HEK293 (cell line): ENCODE measurements at regions not wholly inside any gene's neighbourhood (a gene's known extent, or its start where the extent isn't known, plus 50 kb on each side); places are given as distances from the start of the nearest gene placed in this dataset.

Experiments used
- CTCF ChIA-PET: fragments of 350-600 bp; formaldehyde crosslinking; extraction: SDS; loops from one replicate; lab custom pipeline; 2021; ENCODE audit warnings: antibody characterized with exemption; lab: Yijun Ruan, JAX
- POLR2A ChIA-PET: fragments of 300-600 bp; formaldehyde crosslinking; extraction: SDS; loops from one replicate; lab custom pipeline; 2020; ENCODE audit warnings: antibody characterized with exemption, inconsistent platforms; lab: Yijun Ruan, JAX
- H3K27ac ChIP-seq: fragments of 200-500 bp; sonication (Bioruptor generic); 2 replicates; pipeline ENCODE4 v1.5.1; 2014; ENCODE audit warnings: low read depth, low read length, control low read depth, inconsistent platforms; ENCODE audit errors: extremely low read depth
- H3K36me3 ChIP-seq, 2 experiments: fragments of 200-500 bp in 1 of 2; sonication (Bioruptor generic) in 1 of 2; 1 replicate in 1 of 2; 2 replicates in 1 of 2; pipeline ENCODE4 v1.5.1; 2014 to 2017; ENCODE audit warnings: inconsistent platforms in 2 of 2, low read length in 2 of 2; ENCODE audit not compliant: control insufficient read depth in 2 of 2, insufficient read depth in 1 of 2
- H3K4me1 ChIP-seq: fragments of 200-500 bp; sonication (Bioruptor generic); 2 replicates; pipeline ENCODE4 v1.5.1; 2014; ENCODE audit warnings: mild to moderate bottlenecking, low read length, inconsistent platforms; ENCODE audit not compliant: control insufficient read depth, insufficient read depth
- H3K4me3 ChIP-seq: 2 replicates; pipeline ENCODE4 v1.5.1; 2011; ENCODE audit warnings: low read depth, mild to moderate bottlenecking, control low read depth, low read length, moderate library complexity
- H3K9me3 ChIP-seq: fragments of 200-500 bp; sonication (Bioruptor generic); 2 replicates; pipeline ENCODE4 v1.5.1; 2014; ENCODE audit warnings: low read depth, low read length, inconsistent platforms; ENCODE audit not compliant: control insufficient read depth, insufficient read depth
- GLIS1 ChIP-seq: fragments of 450-650 bp; formaldehyde crosslinking; IDR thresholded peaks from 2 replicates; pipeline ENCODE4 v1.5.1; 2016; ENCODE audit warnings: missing biosample characterization, missing genetic modification characterization
- HOXA7 ChIP-seq: sonication (generic); formaldehyde crosslinking; IDR thresholded peaks from 2 replicates; pipeline ENCODE4 v1.8.1; 2022; ENCODE audit warnings: missing genetic modification reagents, borderline replicate concordance
- PRDM4 ChIP-seq: fragments of 450-650 bp; formaldehyde crosslinking; IDR thresholded peaks from 2 replicates; pipeline ENCODE4 v1.5.1; 2017; ENCODE audit warnings: missing biosample characterization, missing genetic modification characterization
- RBAK ChIP-seq: fragments of 450-650 bp; formaldehyde crosslinking; IDR thresholded peaks from 2 replicates; pipeline ENCODE4 v1.5.1; 2016; ENCODE audit warnings: missing biosample characterization, missing genetic modification characterization
- TRIM28 ChIP-seq: IDR thresholded peaks from 2 replicates; pipeline ENCODE4 v1.6.1; 2011; ENCODE audit warnings: low read length, control low read depth, borderline replicate concordance
- ZFP3 ChIP-seq: fragments of 450-650 bp; formaldehyde crosslinking; IDR thresholded peaks from 2 replicates; pipeline ENCODE4 v1.5.1; 2016; ENCODE audit warnings: low read depth, missing biosample characterization, missing genetic modification characterization
- ZFP41 ChIP-seq: fragments of 450-650 bp; formaldehyde crosslinking; IDR thresholded peaks from 2 replicates; pipeline ENCODE4 v1.5.1; 2016; ENCODE audit warnings: missing biosample characterization, missing genetic modification characterization, borderline replicate concordance
- ZNF10 ChIP-seq: fragments of 450-650 bp; formaldehyde crosslinking; IDR thresholded peaks from 2 replicates; pipeline ENCODE4 v1.5.1; 2017; ENCODE audit warnings: missing biosample characterization, missing genetic modification characterization
- ZNF184 ChIP-seq: fragments of 450-650 bp; IDR thresholded peaks from 2 replicates; pipeline ENCODE4 v1.5.1; 2018; ENCODE audit warnings: missing biosample characterization, mild to moderate bottlenecking, missing genetic modification characterization
- ZNF266 ChIP-seq: fragments of 450-650 bp; formaldehyde crosslinking; IDR thresholded peaks from 2 replicates; pipeline ENCODE4 v1.5.1; 2016; ENCODE audit warnings: missing biosample characterization, missing genetic modification characterization, low read depth
- ZNF302 ChIP-seq: fragments of 450-650 bp; formaldehyde crosslinking; IDR thresholded peaks from 2 replicates; pipeline ENCODE4 v1.5.1; 2016; ENCODE audit warnings: missing biosample characterization, missing genetic modification characterization, low read depth
- ZNF37A ChIP-seq: fragments of 450-650 bp; IDR thresholded peaks from 2 replicates; pipeline ENCODE4 v1.5.1; 2018; ENCODE audit warnings: missing biosample characterization, missing genetic modification characterization
- ZNF398 ChIP-seq: fragments of 450-650 bp; formaldehyde crosslinking; IDR thresholded peaks from 2 replicates; pipeline ENCODE4 v1.5.1; 2017; ENCODE audit warnings: missing biosample characterization, missing genetic modification characterization
- ZNF521 ChIP-seq: fragments of 450-650 bp; formaldehyde crosslinking; IDR thresholded peaks from 2 replicates; pipeline ENCODE4 v1.5.1; 2017; ENCODE audit warnings: missing biosample characterization, mild to moderate bottlenecking, missing genetic modification characterization
- ZNF530 ChIP-seq: fragments of 450-650 bp; formaldehyde crosslinking; IDR thresholded peaks from 2 replicates; pipeline ENCODE4 v1.5.1; 2016; ENCODE audit warnings: low read depth, missing biosample characterization, missing genetic modification characterization
- ZNF544 ChIP-seq: fragments of 450-650 bp; formaldehyde crosslinking; IDR thresholded peaks from 2 replicates; pipeline ENCODE4 v1.5.0; 2017; ENCODE audit warnings: missing biosample characterization, missing genetic modification characterization
- ZNF555 ChIP-seq: fragments of 450-650 bp; formaldehyde crosslinking; conservative IDR thresholded peaks from 2 replicates; pipeline ENCODE4 v1.5.1; 2017; ENCODE audit warnings: missing biosample characterization, mild to moderate bottlenecking, missing genetic modification characterization, inconsistent platforms
- ZNF558 ChIP-seq: fragments of 450-650 bp; formaldehyde crosslinking; IDR thresholded peaks from 2 replicates; pipeline ENCODE4 v1.5.1; 2016; ENCODE audit warnings: missing biosample characterization, missing genetic modification characterization
- ZNF654 ChIP-seq: fragments of 450-650 bp; formaldehyde crosslinking; IDR thresholded peaks from 2 replicates; pipeline ENCODE4 v1.5.1; 2016; ENCODE audit warnings: low read depth, missing biosample characterization, missing genetic modification characterization
- ZNF776 ChIP-seq: fragments of 450-650 bp; formaldehyde crosslinking; IDR thresholded peaks from 2 replicates; pipeline ENCODE4 v1.5.0; 2017; ENCODE audit warnings: missing biosample characterization, missing genetic modification characterization, borderline replicate concordance
- ZNF777 ChIP-seq: fragments of 450-650 bp; formaldehyde crosslinking; IDR thresholded peaks from 2 replicates; pipeline ENCODE4 v1.5.1; 2017; ENCODE audit warnings: missing biosample characterization, missing genetic modification characterization, borderline replicate concordance
- ZNF792 ChIP-seq: fragments of 450-650 bp; formaldehyde crosslinking; IDR thresholded peaks from 2 replicates; pipeline ENCODE4 v1.5.1; 2016; ENCODE audit warnings: missing biosample characterization, missing genetic modification characterization
- ZNF843 ChIP-seq: fragments of 450-650 bp; formaldehyde crosslinking; IDR thresholded peaks from 2 replicates; pipeline ENCODE4 v1.5.1; 2016; ENCODE audit warnings: missing biosample characterization, missing genetic modification characterization
- TF ChIP-seq, protein P1 (sequence below): fragments of 450-650 bp; formaldehyde crosslinking; IDR thresholded peaks from 2 replicates; pipeline ENCODE4 v1.5.1; 2016; ENCODE audit warnings: missing biosample characterization, missing genetic modification characterization
- TF ChIP-seq, protein P2 (sequence below): fragments of 450-650 bp; formaldehyde crosslinking; IDR thresholded peaks from 2 replicates; pipeline ENCODE4 v1.5.1; 2016; ENCODE audit warnings: missing biosample characterization, missing genetic modification characterization
- TF ChIP-seq, protein P3 (sequence below): fragments of 450-650 bp; formaldehyde crosslinking; IDR thresholded peaks from 2 replicates; pipeline ENCODE4 v1.5.1; 2016; ENCODE audit warnings: missing biosample characterization, missing genetic modification characterization, borderline replicate concordance

- TF ChIP-seq, protein P1, sequence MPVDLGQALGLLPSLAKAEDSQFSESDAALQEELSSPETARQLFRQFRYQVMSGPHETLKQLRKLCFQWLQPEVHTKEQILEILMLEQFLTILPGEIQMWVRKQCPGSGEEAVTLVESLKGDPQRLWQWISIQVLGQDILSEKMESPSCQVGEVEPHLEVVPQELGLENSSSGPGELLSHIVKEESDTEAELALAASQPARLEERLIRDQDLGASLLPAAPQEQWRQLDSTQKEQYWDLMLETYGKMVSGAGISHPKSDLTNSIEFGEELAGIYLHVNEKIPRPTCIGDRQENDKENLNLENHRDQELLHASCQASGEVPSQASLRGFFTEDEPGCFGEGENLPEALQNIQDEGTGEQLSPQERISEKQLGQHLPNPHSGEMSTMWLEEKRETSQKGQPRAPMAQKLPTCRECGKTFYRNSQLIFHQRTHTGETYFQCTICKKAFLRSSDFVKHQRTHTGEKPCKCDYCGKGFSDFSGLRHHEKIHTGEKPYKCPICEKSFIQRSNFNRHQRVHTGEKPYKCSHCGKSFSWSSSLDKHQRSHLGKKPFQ, result no peak
- TF ChIP-seq ZNF10 (tag by site-specific recombination) (no peak), ZNF555 (tag by site-specific recombination) (no peak), ZNF544 (tag by site-specific recombination) (no peak), ZNF777 (tag by site-specific recombination) (no peak), PRDM4 (tag by site-specific recombination) (no peak), ZNF776 (tag by site-specific recombination) (no peak), ZNF37A (tag by site-specific recombination) (no peak), ZNF302 (tag by site-specific recombination) (no peak), ZNF266 (tag by site-specific recombination) (no peak), HOXA7 (CRISPR knock-in tag) (no peak), ZNF792 (tag by site-specific recombination) (no peak), RBAK (tag by site-specific recombination) (no peak), ZNF843 (tag by site-specific recombination) (no peak), ZNF558 (tag by site-specific recombination) (no peak)
- TF ChIP-seq, protein P2, sequence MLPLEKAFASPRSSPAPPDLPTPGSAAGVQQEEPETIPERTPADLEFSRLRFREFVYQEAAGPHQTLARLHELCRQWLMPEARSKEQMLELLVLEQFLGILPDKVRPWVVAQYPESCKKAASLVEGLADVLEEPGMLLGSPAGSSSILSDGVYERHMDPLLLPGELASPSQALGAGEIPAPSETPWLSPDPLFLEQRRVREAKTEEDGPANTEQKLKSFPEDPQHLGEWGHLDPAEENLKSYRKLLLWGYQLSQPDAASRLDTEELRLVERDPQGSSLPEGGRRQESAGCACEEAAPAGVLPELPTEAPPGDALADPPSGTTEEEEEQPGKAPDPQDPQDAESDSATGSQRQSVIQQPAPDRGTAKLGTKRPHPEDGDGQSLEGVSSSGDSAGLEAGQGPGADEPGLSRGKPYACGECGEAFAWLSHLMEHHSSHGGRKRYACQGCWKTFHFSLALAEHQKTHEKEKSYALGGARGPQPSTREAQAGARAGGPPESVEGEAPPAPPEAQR, result no peak
- TF ChIP-seq, protein P3, sequence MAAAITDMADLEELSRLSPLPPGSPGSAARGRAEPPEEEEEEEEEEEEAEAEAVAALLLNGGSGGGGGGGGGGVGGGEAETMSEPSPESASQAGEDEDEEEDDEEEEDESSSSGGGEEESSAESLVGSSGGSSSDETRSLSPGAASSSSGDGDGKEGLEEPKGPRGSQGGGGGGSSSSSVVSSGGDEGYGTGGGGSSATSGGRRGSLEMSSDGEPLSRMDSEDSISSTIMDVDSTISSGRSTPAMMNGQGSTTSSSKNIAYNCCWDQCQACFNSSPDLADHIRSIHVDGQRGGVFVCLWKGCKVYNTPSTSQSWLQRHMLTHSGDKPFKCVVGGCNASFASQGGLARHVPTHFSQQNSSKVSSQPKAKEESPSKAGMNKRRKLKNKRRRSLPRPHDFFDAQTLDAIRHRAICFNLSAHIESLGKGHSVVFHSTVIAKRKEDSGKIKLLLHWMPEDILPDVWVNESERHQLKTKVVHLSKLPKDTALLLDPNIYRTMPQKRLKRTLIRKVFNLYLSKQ (tag by site-specific recombination), result no peak
- ChIA-PET CTCF (no interaction called here), POLR2A (no interaction called here)
- Histone ChIP-seq H3K9me3 (no peaks in the 10 kb centered on the region), H3K27ac (no peak overlapping the region), H3K4me3 (no peak overlapping the region), H3K4me1 (no peaks in the 10 kb centered on the region), H3K36me3 (no peaks in the 10 kb centered on the region)
These were observed 62.0 kb upstream of the CKS2 start for GRCh38 chr9:89249001-89249400.

DNA sequence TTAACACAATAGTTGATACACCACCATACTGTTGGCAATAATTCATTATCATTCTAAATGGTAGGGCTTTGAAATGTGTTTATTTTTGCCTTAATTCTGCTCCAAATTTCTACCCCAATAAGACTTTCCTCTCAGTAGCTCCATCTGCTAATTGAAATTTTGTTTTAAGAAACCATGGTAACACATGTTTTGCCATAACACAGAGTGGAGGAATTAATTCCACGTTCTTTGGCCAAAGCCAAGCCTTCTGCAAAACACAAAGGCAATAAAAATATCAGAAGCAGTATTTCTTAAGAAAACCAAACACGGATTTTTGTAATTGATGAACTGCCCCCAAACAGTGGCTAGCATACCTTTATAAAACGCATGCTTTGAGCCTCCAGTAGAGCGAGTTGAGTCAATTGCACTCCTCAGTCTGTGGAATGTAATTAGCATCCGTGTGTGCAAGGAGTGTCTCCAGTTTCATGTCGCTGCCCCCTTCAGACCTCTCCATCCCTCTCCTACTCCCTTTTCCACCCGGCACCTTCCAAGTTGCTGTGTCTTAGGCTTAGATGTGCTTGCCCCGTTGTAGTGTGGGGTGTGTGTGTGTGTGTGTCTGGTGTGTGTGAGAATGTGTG is 58.2 kb upstream of the CKS2 start:
- ChIA-PET POLR2A (no interaction called here), CTCF (no interaction called here)
- Histone ChIP-seq H3K4me1 (no peaks in the 10 kb centered on the region), H3K36me3 (no peaks in the 10 kb centered on the region), H3K4me3 (no peak overlapping the region), H3K9me3 (no peaks in the 10 kb centered on the region), H3K27ac (no peak overlapping the region)
- no peak for TF ChIP-seq ZFP3
- TF ChIP-seq ZNF530, result no peak
- TF ChIP-seq ZNF521 (tag by site-specific recombination), result no peak
- TF ChIP-seq TRIM28, result no peak
- TF ChIP-seq, protein P2, result no peak
- no peak for TF ChIP-seq ZNF654 (tag by site-specific recombination)
- no peak for TF ChIP-seq HOXA7 (CRISPR knock-in tag)
- TF ChIP-seq ZFP41 (tag by site-specific recombination), result no peak
- TF ChIP-seq ZNF398 (tag by site-specific recombination), result no peak
- TF ChIP-seq GLIS1, result no peak
- TF ChIP-seq ZNF184 (tag by site-specific recombination), result no peak
